HG03354 (cell line): ENCODE measurements at regions not wholly inside any gene's neighbourhood (a gene's known extent, or its start where the extent isn't known, plus 50 kb on each side); places are given as distances from the start of the nearest gene placed in this dataset.

Experiments
- ATAC-seq: cut with Tn5 transposase; IDR thresholded peaks from one replicate; pipeline ENCODE4 v1.9.1; 2021; ENCODE audit warnings: mild to moderate bottlenecking; ENCODE audit not compliant: unreplicated experiment, poor library complexity, severe bottlenecking

DNA sequence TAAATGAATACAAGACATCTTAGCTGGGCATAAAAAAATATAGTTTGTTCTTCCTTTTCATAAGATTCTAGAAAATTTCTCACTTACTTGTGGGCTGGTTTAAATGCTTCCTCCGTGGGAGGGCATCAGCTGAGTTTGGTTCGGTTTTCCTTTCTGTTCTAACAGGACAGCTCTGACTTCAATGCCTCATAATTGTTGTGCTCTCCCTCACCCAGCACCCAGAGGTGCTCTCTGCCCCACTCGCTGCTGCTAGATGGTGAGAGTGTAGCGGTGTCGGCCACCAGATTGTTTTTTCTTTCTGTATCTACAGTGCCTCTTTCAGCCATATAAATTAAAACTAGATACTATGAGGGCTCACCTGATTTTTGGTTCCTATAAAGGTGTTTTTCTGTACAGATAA lies 407.2 kb upstream of the CDH7 start:
- ATAC-seq: no peak

- ATAC-seq: no peak
Observed at GRCh38 chr18:65336411-65336810, 414.4 kb upstream of the CDH7 start.

DNA sequence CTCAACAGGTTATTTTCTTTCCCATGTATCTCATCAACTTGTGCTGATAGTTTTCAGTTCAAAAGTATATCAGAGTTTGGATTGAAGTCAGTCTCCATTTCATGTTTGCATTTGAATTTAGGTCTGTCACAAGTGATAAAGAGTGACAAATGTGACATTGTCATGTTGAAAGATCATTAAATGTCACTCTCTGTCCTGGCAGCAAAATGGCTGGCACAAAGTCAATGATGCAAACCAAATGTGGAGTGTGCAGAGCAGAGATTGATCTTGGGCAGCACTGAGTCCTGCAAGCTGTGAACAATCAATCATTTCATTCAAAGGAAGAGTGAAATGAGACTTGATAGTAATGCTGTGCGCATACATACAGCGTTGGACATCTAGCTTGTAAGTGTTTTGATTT lies 421.8 kb upstream of the CDH7 start:
- ATAC-seq: no peak

- ATAC-seq: no peak
Observed at GRCh38 chr18:65326805-65327204, 424.0 kb upstream of the CDH7 start.

GRCh38 chr18:65322895-65323294 lies 427.9 kb upstream of the CDH7 start:
- no peak for ATAC-seq

GRCh38 chr18:65298422-65298821 lies 452.4 kb upstream of the CDH7 start:
- ATAC-seq: no peak

DNA sequence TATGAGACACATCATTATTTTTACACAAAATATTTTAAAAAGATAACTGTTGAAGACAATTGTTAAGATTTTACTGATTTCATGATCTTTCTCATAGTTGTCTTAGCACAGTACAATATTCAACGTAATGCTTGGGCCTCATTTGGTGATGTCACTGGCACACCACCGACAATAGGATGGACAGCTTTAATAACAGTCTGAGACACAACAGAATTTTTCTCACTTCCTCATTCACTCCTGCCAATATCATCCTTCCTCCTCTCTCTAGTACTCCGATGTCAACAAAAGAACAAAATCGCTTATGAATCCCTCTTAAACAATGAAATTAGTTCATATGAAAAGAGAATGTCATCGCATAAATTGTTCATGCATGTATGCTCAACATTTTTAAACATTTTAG lies 461.9 kb upstream of the CDH7 start:
- ATAC-seq: no peak

- no peak for ATAC-seq
Observed at GRCh38 chr18:65287652-65288051, 463.2 kb upstream of the CDH7 start.

DNA sequence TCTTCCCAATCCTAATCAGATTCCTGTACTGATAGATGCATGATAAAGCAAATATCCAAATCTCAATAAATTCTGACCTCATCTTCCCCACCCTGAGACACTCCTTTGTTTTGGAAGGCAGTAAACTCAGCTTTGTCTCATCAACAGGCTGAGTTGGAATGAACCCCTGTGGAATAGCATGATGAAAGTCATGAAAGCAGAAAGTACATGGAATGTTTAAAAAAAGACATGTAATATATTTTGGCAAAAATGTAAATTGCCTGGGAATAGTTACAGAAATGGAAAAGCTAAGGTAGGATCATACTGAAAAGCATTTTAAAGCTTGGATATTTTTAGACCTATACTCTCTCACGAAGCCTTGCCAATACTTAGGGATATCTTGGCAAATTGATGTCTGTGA lies 468.7 kb upstream of the CDH7 start:
- ATAC-seq: no peak

- ATAC-seq: no peak
Observed at GRCh38 chr18:65279668-65280305, 471.0 kb upstream of the CDH7 start.

- ATAC-seq: no peak
Observed at GRCh38 chr18:65278939-65279667, 471.7 kb upstream of the CDH7 start.

DNA sequence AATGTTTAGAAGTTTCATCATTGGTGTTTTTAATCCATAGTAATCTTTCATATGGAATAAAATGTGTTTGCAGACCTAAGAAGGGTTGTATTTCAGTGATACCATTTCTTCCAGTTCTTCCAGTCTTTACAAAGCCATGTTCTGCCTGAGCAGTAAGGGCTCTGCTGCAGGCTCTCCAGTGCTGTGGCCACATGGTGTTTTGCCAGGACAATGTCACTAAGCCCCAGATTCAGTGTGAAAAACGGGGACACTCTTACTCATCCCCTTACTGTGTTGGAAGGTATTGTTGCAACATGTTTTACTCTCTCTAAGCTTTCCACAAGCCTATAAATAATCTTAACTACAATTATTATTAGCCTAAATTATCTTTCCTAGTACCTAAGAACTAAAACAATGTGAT lies 481.4 kb upstream of the CDH7 start:
- ATAC-seq: no peak

GRCh38 chr18:65265761-65266160 lies 485.1 kb upstream of the CDH7 start:
- no peak for ATAC-seq

DNA sequence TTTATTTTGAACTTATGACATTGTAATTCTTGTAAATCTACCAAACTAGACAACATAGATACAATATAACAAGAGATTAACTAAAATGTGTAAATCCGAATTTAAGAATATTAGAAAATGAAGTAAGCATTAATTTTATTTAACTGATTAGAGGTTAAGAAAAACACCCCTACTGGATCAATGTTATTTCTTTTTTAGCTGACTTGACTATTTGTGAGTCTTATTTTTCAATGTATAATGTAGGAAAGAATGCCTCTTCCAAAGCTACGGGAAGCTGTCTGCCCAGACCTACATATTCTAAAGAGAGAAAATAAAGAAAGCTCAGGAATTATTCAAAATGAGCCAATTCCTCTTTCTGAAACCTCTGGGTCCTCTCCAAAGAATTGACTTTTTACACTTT lies 490.8 kb upstream of the CDH7 start:
- ATAC-seq: no peak

GRCh38 chr18:65259403-65259802 lies 491.4 kb upstream of the CDH7 start:
- ATAC-seq: no peak

GRCh38 chr18:65257149-65257548 lies 493.7 kb upstream of the CDH7 start:
- ATAC-seq: no peak

DNA sequence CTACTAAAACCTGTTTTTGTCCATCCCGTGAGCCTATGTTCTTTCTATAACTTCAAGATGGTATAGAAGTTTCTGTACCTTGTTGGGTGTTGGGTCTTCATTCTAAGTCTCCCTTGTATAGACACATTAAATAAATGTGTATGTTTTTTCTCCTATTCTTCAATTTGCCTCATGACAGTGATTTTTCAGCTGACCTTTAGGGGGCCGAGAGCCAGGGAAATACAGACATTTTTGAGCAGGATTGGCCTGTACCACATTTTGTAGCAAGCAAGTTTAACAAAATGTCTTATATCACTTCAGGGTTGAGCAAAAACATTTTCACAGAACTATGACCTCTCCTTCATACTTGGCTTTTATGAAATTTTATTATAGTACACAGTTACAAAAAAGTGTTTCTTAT lies 495.4 kb upstream of the CDH7 start:
- no peak for ATAC-seq

DNA sequence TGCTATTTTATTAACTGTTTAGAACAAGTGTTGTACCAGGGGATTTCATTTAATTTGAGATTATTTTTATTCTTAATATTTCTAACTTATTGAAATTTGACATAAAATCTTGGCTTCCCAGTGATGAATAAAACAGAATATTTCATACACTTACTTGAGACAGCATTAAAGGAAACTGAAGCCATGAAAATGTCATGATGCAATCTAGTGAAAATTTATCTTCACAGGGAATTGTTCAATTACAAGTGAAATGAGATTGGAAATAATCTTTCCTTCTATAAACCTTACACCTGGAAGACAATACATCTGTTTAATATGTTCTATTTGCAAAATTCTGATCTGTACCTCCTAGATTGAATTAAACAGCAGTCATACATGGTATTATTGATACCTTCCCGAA lies 511.0 kb upstream of the CDH7 start:
- ATAC-seq: no peak

GRCh38 chr18:65235966-65236624 lies 514.7 kb upstream of the CDH7 start:
- no peak for ATAC-seq

- ATAC-seq: no peak
Observed at GRCh38 chr18:65230311-65230710, 520.5 kb upstream of the CDH7 start.

GRCh38 chr18:65227970-65228369 lies 522.8 kb upstream of the CDH7 start:
- ATAC-seq: no peak
